ENCODE measurements at regions not wholly inside any gene's neighbourhood (a gene's known extent, or its start where the extent isn't known, plus 50 kb on each side); places are given as distances from the start of the nearest gene placed in this dataset.
"Not testable (repeated sequence)": the region's sequence is repeated elsewhere in the genome, so short reads cannot be mapped to it uniquely, and the experiment has no call there.

DNA sequence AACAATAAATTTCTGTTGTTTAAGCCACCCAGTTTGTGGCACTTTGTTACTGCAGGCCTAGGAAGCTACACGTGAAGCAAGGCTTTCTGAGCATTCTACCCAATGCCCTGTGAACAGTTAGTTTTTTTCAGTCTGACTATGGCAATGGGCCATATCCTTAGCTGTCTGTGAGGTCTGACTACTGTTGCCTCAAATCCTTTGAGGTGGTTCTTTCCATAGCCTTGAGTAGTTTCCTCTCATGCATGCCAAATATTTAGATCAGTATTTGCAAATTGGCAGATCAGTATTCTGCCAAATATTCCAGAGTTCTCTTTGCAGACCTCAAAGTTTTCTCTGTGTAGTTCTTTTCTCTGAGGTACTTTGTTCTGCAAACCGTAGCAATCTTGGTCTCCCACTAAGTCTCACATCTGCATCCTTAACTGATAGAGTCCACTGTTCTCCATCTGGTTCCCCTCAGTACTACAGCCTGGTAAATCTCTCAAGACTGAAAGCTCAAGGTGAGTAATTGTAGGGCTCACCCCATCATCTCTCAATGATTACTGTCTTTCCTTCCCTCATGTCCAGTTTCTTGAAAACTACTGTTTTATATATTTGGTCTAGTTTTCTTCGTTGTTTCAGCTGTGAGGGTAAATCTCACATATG is 984.9 kb upstream of the INTU start:
- no peak overlapping the region for H3K4me2 ChIP-seq (ENCODE audit: low read depth, low read length, poor library complexity, severe bottlenecking)
- H2AFZ ChIP-seq (ENCODE audit: low read length) = no peak overlapping the region
- no peak for DNase-seq
- no peaks in the 10 kb centered on the region for H3K36me3 ChIP-seq (ENCODE audit: insufficient read depth, low read length)
- H3K27me3 ChIP-seq (ENCODE audit: low read length) = no peaks in the 10 kb centered on the region
- no peaks in the 10 kb centered on the region for H4K20me1 ChIP-seq (ENCODE audit: insufficient read depth, low read depth, low read length)
- no peaks in the 10 kb centered on the region for H3K79me2 ChIP-seq (ENCODE audit: low read length)
- no peak overlapping the region for H3K27ac ChIP-seq (ENCODE audit: low read length)
- no peaks in the 10 kb centered on the region for H3K9me2 ChIP-seq (replicated peaks; ENCODE audit: insufficient read depth, low read length)
- no peak overlapping the region for H3K9ac ChIP-seq (ENCODE audit: low read length)
- H3K4me3 ChIP-seq (ENCODE audit: low read length) = no peak overlapping the region
- H3K4me1 ChIP-seq (ENCODE audit: low read length) = no peaks in the 10 kb centered on the region
- peaks cover 21% of the 10 kb centered on the region for H3K9me3 ChIP-seq (ENCODE audit: low read length)

DNA sequence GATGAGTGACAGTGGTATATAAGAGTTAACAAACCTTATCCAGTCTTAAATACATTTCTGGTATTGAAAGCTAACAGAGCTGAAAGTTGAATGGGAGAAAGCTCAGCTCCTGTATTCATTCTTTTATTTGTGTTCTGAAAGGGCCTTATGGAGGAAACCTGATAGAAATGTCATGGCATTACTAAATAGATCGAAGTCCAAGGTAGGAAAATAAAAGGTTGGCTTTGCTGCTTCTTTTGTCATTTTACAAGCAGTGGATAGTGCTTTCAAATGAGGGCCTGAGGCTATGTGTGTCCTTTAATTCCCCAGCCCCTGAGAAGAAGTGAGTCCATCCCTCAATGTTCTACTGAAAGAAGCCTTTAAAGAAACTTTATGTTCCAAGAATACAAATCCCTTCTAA is 974.3 kb upstream of the INTU start:
- Histone ChIP-seq H3K27ac (ENCODE audit: low read length) (no peak overlapping the region), H3K9ac (ENCODE audit: low read length) (no peak overlapping the region), H3K27me3 (ENCODE audit: low read length) (no peaks in the 10 kb centered on the region), H3K79me2 (ENCODE audit: low read length) (no peaks in the 10 kb centered on the region), H3K9me3 (ENCODE audit: low read length) (peaks cover 7% of the 10 kb centered on the region), H3K36me3 (ENCODE audit: insufficient read depth, low read length) (no peaks in the 10 kb centered on the region), H3K4me3 (ENCODE audit: low read length) (no peak overlapping the region), H3K4me1 (ENCODE audit: low read length) (no peaks in the 10 kb centered on the region), H2AFZ (ENCODE audit: low read length) (no peak overlapping the region), H3K4me2 (ENCODE audit: low read depth, low read length, poor library complexity, severe bottlenecking) (no peak overlapping the region), H4K20me1 (ENCODE audit: insufficient read depth, low read depth, low read length) (no peaks in the 10 kb centered on the region), H3K9me2 (replicated peaks; ENCODE audit: insufficient read depth, low read length) (no peaks in the 10 kb centered on the region)
- DNase-seq = no peak

DNA sequence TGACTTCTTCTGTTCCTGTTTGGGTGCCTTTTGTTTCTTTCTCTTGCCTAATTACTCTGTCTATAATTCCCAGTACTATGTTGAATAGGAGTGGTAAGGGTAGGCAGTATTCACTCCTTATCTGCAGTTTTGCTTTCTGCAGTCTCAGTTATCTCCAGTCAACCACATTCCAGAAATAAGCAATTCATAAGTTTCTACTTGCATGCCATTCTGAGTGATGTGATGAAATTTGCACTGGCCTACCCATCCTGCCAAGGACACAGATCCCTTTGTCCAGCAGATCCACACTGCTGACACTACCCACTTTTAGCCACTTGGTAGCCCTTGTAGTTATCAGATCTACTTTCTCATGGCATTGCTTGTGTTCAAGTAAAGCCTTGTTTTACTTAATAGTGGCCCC is 971.6 kb upstream of the INTU start:
- no peak overlapping the region for H2AFZ ChIP-seq (ENCODE audit: low read length)
- H3K36me3 ChIP-seq (ENCODE audit: insufficient read depth, low read length) = no peaks in the 10 kb centered on the region
- H4K20me1 ChIP-seq (ENCODE audit: insufficient read depth, low read depth, low read length) = no peaks in the 10 kb centered on the region
- H3K9me3 ChIP-seq (ENCODE audit: low read length) = peaks cover 7% of the 10 kb centered on the region
- no peaks in the 10 kb centered on the region for H3K27me3 ChIP-seq (ENCODE audit: low read length)
- H3K9me2 ChIP-seq (replicated peaks; ENCODE audit: insufficient read depth, low read length) = no peaks in the 10 kb centered on the region
- H3K4me2 ChIP-seq (ENCODE audit: low read depth, low read length, poor library complexity, severe bottlenecking) = no peak overlapping the region
- no peaks in the 10 kb centered on the region for H3K4me1 ChIP-seq (ENCODE audit: low read length)
- no peak overlapping the region for H3K4me3 ChIP-seq (ENCODE audit: low read length)
- no peak for DNase-seq
- H3K9ac ChIP-seq (ENCODE audit: low read length) = no peak overlapping the region
- H3K79me2 ChIP-seq (ENCODE audit: low read length) = no peaks in the 10 kb centered on the region
- H3K27ac ChIP-seq (ENCODE audit: low read length) = no peak overlapping the region

DNA sequence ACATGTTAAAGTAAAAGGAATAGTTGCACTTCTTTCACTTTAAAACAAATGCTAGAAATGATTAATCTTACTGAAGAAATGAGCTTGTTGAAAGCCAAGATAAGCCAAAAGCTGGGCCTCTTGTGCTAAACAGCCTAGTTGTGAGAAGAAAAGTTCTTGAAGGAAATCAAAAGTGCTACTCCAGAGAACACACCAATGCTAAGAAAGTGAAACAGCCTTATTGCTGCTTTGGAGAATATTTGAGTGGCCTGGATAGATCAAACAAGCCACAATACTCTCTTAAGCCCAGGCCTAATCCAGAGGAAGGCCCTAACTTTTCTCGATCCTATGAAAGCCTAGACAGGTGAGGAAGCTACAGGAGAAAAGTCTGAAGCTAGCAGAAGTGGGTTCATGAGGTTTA is 967.9 kb upstream of the INTU start:
- H3K9ac ChIP-seq (ENCODE audit: low read length) = no peak overlapping the region
- H3K4me3 ChIP-seq (ENCODE audit: low read length) = no peak overlapping the region
- H3K9me2 ChIP-seq (replicated peaks; ENCODE audit: insufficient read depth, low read length) = no peaks in the 10 kb centered on the region
- H3K36me3 ChIP-seq (ENCODE audit: insufficient read depth, low read length) = no peaks in the 10 kb centered on the region
- H3K4me1 ChIP-seq (ENCODE audit: low read length) = no peaks in the 10 kb centered on the region
- no peaks in the 10 kb centered on the region for H3K79me2 ChIP-seq (ENCODE audit: low read length)
- H3K4me2 ChIP-seq (ENCODE audit: low read depth, low read length, poor library complexity, severe bottlenecking) = no peak overlapping the region
- H2AFZ ChIP-seq (ENCODE audit: low read length) = no peak overlapping the region
- DNase-seq = no peak
- H4K20me1 ChIP-seq (ENCODE audit: insufficient read depth, low read depth, low read length) = no peaks in the 10 kb centered on the region
- H3K27ac ChIP-seq (ENCODE audit: low read length) = no peak overlapping the region
- peaks cover 7% of the 10 kb centered on the region for H3K9me3 ChIP-seq (ENCODE audit: low read length)
- H3K27me3 ChIP-seq (ENCODE audit: low read length) = no peaks in the 10 kb centered on the region

DNA sequence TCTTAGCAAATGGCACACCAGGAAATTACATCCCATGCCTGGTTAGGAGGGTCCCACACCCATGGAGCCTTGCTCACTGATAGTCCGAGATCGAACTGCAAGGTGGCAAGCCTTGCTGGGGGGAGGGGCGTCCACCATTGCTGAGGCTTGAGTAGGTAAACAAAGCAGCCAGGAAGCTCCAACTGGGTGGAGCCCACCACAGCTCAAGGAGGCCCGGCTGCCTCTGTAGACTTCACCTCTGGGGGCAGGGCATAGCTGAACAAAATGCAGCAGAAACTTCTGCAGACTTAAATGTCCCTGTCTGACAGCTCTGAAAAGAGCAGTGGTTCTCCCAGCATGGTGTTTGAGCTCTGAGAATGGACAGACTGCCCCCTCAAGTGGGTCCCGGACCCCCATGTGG is 962.7 kb upstream of the INTU start:
- not testable (repeated sequence) for H3K4me3 ChIP-seq (ENCODE audit: low read length); H3K9me3 ChIP-seq (ENCODE audit: low read length); H3K4me2 ChIP-seq (ENCODE audit: low read depth, low read length, poor library complexity, severe bottlenecking); H3K27me3 ChIP-seq (ENCODE audit: low read length); H3K36me3 ChIP-seq (ENCODE audit: insufficient read depth, low read length); H3K4me1 ChIP-seq (ENCODE audit: low read length); DNase-seq; H3K9me2 ChIP-seq (replicated peaks; ENCODE audit: insufficient read depth, low read length); H3K27ac ChIP-seq (ENCODE audit: low read length); H3K79me2 ChIP-seq (ENCODE audit: low read length); H4K20me1 ChIP-seq (ENCODE audit: insufficient read depth, low read depth, low read length); H2AFZ ChIP-seq (ENCODE audit: low read length); H3K9ac ChIP-seq (ENCODE audit: low read length)

DNA sequence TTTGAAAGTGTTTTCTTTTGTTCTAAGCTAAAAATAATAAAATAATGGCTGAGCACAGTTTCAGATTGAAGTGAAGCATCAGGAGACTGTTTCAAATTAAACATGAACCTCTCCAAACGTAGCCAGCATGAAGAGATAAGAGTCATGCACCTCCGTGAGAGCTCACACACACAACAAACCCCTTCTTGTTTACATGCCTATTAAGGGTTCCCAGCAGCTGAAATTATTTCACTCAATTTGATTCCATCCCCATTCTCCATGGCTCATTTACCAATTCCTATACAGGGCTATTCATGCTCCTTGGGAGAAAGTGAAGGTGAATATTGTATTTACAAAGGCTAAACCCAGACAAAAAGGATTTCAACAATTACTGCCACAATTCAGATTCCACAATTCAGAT is 954.1 kb upstream of the INTU start:
- Histone ChIP-seq H3K27ac (ENCODE audit: low read length) (no peak overlapping the region), H2AFZ (ENCODE audit: low read length) (no peak overlapping the region), H3K79me2 (ENCODE audit: low read length) (no peaks in the 10 kb centered on the region), H3K27me3 (ENCODE audit: low read length) (no peaks in the 10 kb centered on the region), H3K9me2 (replicated peaks; ENCODE audit: insufficient read depth, low read length) (no peaks in the 10 kb centered on the region), H3K4me3 (ENCODE audit: low read length) (no peak overlapping the region), H3K36me3 (ENCODE audit: insufficient read depth, low read length) (no peaks in the 10 kb centered on the region), H3K4me1 (ENCODE audit: low read length) (no peaks in the 10 kb centered on the region), H4K20me1 (ENCODE audit: insufficient read depth, low read depth, low read length) (no peaks in the 10 kb centered on the region), H3K9ac (ENCODE audit: low read length) (no peak overlapping the region), H3K4me2 (ENCODE audit: low read depth, low read length, poor library complexity, severe bottlenecking) (no peak overlapping the region), H3K9me3 (ENCODE audit: low read length) (no peaks in the 10 kb centered on the region; the same call in 1 of the 2 replicates)
- DNase-seq = no peak

DNA sequence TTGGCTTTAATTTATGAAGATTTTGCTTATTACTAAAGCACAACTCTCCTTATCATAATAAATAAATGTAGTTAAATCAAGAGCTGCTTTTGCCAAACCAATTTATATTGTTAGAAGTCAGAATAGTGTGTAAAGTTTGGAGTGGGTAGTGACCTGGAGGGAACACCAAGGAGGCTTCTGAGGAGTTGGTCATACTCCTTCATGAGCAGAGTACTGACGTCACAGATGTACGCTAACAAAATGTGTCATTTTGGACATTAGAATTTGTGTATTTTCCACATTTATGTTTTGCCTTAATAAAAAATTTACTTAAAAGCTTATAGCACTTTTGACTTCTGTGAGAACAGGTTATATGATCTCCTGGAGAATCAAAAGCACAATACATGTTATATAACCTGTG is 953.5 kb upstream of the INTU start:
- H3K27ac ChIP-seq (ENCODE audit: low read length) = no peak overlapping the region
- no peak overlapping the region for H3K9ac ChIP-seq (ENCODE audit: low read length)
- no peak overlapping the region for H3K4me3 ChIP-seq (ENCODE audit: low read length)
- H3K36me3 ChIP-seq (ENCODE audit: insufficient read depth, low read length) = no peaks in the 10 kb centered on the region
- no peaks in the 10 kb centered on the region; the same call in 1 of the 2 replicates for H3K9me3 ChIP-seq (ENCODE audit: low read length)
- H3K79me2 ChIP-seq (ENCODE audit: low read length) = no peaks in the 10 kb centered on the region
- no peaks in the 10 kb centered on the region for H3K9me2 ChIP-seq (replicated peaks; ENCODE audit: insufficient read depth, low read length)
- H4K20me1 ChIP-seq (ENCODE audit: insufficient read depth, low read depth, low read length) = no peaks in the 10 kb centered on the region
- DNase-seq = no peak
- no peaks in the 10 kb centered on the region for H3K27me3 ChIP-seq (ENCODE audit: low read length)
- no peak overlapping the region for H2AFZ ChIP-seq (ENCODE audit: low read length)
- no peaks in the 10 kb centered on the region for H3K4me1 ChIP-seq (ENCODE audit: low read length)
- no peak overlapping the region for H3K4me2 ChIP-seq (ENCODE audit: low read depth, low read length, poor library complexity, severe bottlenecking)

DNA sequence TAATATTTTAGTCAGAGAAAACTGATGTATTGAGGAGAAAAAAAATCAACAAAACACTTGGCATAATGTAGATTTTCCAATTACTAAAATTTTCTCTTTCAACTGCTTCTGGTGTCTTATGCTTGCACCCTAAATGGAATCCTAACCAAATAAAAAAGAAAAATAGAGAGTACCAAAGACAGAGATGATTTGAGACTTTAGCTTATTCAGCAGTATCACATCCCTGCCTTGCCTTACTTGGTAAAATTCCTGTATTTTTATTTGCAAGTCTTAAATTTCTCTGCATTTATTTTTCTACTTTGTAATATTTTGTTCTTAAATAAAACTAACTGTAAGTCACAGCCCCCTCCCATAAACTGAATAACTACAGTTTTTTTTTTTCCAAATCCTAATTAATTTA is 950.5 kb upstream of the INTU start:
- H3K9ac ChIP-seq (ENCODE audit: low read length) = no peak overlapping the region
- no peaks in the 10 kb centered on the region for H3K36me3 ChIP-seq (ENCODE audit: insufficient read depth, low read length)
- no peak overlapping the region for H3K4me2 ChIP-seq (ENCODE audit: low read depth, low read length, poor library complexity, severe bottlenecking)
- H3K9me2 ChIP-seq (replicated peaks; ENCODE audit: insufficient read depth, low read length) = no peaks in the 10 kb centered on the region
- no peaks in the 10 kb centered on the region for H3K79me2 ChIP-seq (ENCODE audit: low read length)
- no peak overlapping the region for H3K27ac ChIP-seq (ENCODE audit: low read length)
- no peak overlapping the region for H3K4me3 ChIP-seq (ENCODE audit: low read length)
- no peaks in the 10 kb centered on the region for H3K27me3 ChIP-seq (ENCODE audit: low read length)
- DNase-seq = no peak
- peaks cover 4% of the 10 kb centered on the region for H3K9me3 ChIP-seq (ENCODE audit: low read length)
- H2AFZ ChIP-seq (ENCODE audit: low read length) = no peak overlapping the region
- H4K20me1 ChIP-seq (ENCODE audit: insufficient read depth, low read depth, low read length) = no peaks in the 10 kb centered on the region
- H3K4me1 ChIP-seq (ENCODE audit: low read length) = no peaks in the 10 kb centered on the region

DNA sequence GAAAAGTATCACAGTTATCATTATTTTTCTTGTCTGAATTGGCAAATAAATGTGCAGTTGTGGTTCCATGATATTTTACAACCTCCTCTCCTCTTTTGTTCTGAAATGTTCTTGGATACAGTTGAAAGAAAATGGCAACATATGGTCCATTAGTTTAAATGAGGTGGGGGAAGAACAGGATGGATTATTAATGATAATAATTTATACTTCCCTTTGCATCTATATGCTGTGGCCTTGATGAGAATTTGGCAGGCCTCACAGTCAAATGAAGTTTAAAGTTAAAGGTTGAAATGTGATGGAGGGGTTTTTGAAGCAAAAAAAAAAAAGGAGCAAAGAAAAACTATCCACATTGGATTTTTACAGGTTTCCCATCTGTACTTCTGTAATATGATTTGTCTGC is 946.3 kb upstream of the INTU start:
- peaks cover 7% of the 10 kb centered on the region for H3K9me3 ChIP-seq (ENCODE audit: low read length)
- no peak overlapping the region for H3K27ac ChIP-seq (ENCODE audit: low read length)
- DNase-seq = no peak
- no peaks in the 10 kb centered on the region for H3K27me3 ChIP-seq (ENCODE audit: low read length)
- no peaks in the 10 kb centered on the region for H3K36me3 ChIP-seq (ENCODE audit: insufficient read depth, low read length)
- H3K4me1 ChIP-seq (ENCODE audit: low read length) = no peaks in the 10 kb centered on the region
- H3K4me3 ChIP-seq (ENCODE audit: low read length) = no peak overlapping the region
- no peaks in the 10 kb centered on the region for H3K79me2 ChIP-seq (ENCODE audit: low read length)
- H4K20me1 ChIP-seq (ENCODE audit: insufficient read depth, low read depth, low read length) = no peaks in the 10 kb centered on the region
- no peak overlapping the region for H3K9ac ChIP-seq (ENCODE audit: low read length)
- H3K4me2 ChIP-seq (ENCODE audit: low read depth, low read length, poor library complexity, severe bottlenecking) = no peak overlapping the region
- H2AFZ ChIP-seq (ENCODE audit: low read length) = no peak overlapping the region
- no peaks in the 10 kb centered on the region for H3K9me2 ChIP-seq (replicated peaks; ENCODE audit: insufficient read depth, low read length)

All from Karpas-422 (cell line).